Transverse colon (tissue), 4 donors: ENCODE measurements at regions not wholly inside any gene's neighbourhood (a gene's known extent, or its start where the extent isn't known, plus 50 kb on each side); places are given as distances from the start of the nearest gene placed in this dataset.

ENCODE experiments used
- CTCF ChIP-seq, 5 experiments: fragments of 200-600 bp in 3 of 5; fragments of 450-650 bp in 2 of 5; sonication (generic) in 3 of 5; IDR thresholded peaks; 1 replicate in 2 of 5; 2 replicates in 3 of 5; pipeline ENCODE4 v1.5.1; 2016 to 2017; ENCODE audit warnings: antibody characterized with exemption in 5 of 5, inconsistent platforms in 3 of 5, mild to moderate bottlenecking in 2 of 5, moderate library complexity in 1 of 5
- EP300 ChIP-seq: sonication (generic); formaldehyde crosslinking; IDR thresholded peaks from one replicate; pipeline ENCODE4 v1.6.1; 2017; ENCODE audit warnings: antibody characterized with exemption, low read depth
- POLR2A ChIP-seq: fragments of 450-650 bp; IDR thresholded peaks from one replicate; pipeline ENCODE4 v1.6.1; 2016; ENCODE audit warnings: antibody characterized with exemption, mild to moderate bottlenecking, moderate library complexity
- POLR2AphosphoS5 ChIP-seq, 3 donors: sonication (generic); formaldehyde crosslinking; IDR thresholded peaks; one replicate each; pipeline ENCODE4 v1.6.1; 2016; ENCODE audit warnings: antibody characterized with exemption in 3 of 3

- TF ChIP-seq CTCF (IDR thresholded peaks at IDR 0.05) (no peak), EP300 (no peak), POLR2AphosphoS5 (IDR thresholded peaks at IDR 0.05) (no peak), POLR2A (no peak)
These were observed 1705.2 kb upstream of the PCDH20 start for GRCh38 chr13:63120883-63121282.
